ENCODE measurements at regions not wholly inside any gene's neighbourhood (a gene's known extent, or its start where the extent isn't known, plus 50 kb on each side); places are given as distances from the start of the nearest gene placed in this dataset.

GRCh38 chr9:31065691-31066090 is 1318.8 kb upstream of the ACO1 start:
- intact Hi-C loops (cut with DNase I): no loop called here
- H3K4me3 ChIP-seq (replicated peaks in 1 of 3): no peak overlapping the region
- H3K9me3 ChIP-seq: no peaks in the 10 kb centered on the region
- WGBS, 2 donors: 44 to 59% methylated on average over 3 of the region's 3 CpGs
- no peak overlapping the region for H3K27ac ChIP-seq
- no peak for DNase-seq
- TF ChIP-seq POLR2A (IDR thresholded peaks at IDR 0.05) (no peak), CTCF (IDR thresholded peaks at IDR 0.05) (no peak)
- no peaks in the 10 kb centered on the region for H3K27me3 ChIP-seq
- no peaks in the 10 kb centered on the region for H3K36me3 ChIP-seq
- no peaks in the 10 kb centered on the region for H3K4me1 ChIP-seq

GRCh38 chr9:31067418-31067817 is 1317.0 kb upstream of the ACO1 start:
- WGBS, 2 donors: 47 to 73% methylated on average over 2 of the region's 2 CpGs
- TF ChIP-seq POLR2A (IDR thresholded peaks at IDR 0.05) (no peak), CTCF (IDR thresholded peaks at IDR 0.05) (no peak)
- intact Hi-C loops (cut with DNase I): no loop called here
- Histone ChIP-seq H3K27me3 (no peaks in the 10 kb centered on the region), H3K4me1 (no peaks in the 10 kb centered on the region), H3K4me3 (replicated peaks in 1 of 3) (no peak overlapping the region), H3K36me3 (no peaks in the 10 kb centered on the region), H3K27ac (no peak overlapping the region), H3K9me3 (no peaks in the 10 kb centered on the region)
- DNase-seq: no peak

GRCh38 chr9:31071606-31072286 is 1312.7 kb upstream of the ACO1 start:
- H3K36me3 ChIP-seq: no peaks in the 10 kb centered on the region
- intact Hi-C loops (cut with DNase I): no loop called here
- no peak for TF ChIP-seq CTCF (IDR thresholded peaks at IDR 0.05)
- no peak for TF ChIP-seq POLR2A (IDR thresholded peaks at IDR 0.05)

GRCh38 chr9:31078175-31078574 is 1306.3 kb upstream of the ACO1 start:
- Histone ChIP-seq H3K4me1 (no peaks in the 10 kb centered on the region), H3K36me3 (no peaks in the 10 kb centered on the region), H3K4me3 (replicated peaks in 1 of 3) (no peak overlapping the region), H3K9me3 (no peaks in the 10 kb centered on the region), H3K27ac (no peak overlapping the region), H3K27me3 (no peaks in the 10 kb centered on the region)
- intact Hi-C loops (cut with DNase I): no loop called here
- no peak for DNase-seq
- TF ChIP-seq CTCF (IDR thresholded peaks at IDR 0.05): no peak
- WGBS, 2 donors: 84 to 93% methylated on average over 2 of the region's 2 CpGs

More at GRCh38 chr9:31071606-31072286, 1312.7 kb upstream of the ACO1 start:
- Histone ChIP-seq H3K4me3 (replicated peaks in 1 of 3) (no peak overlapping the region), H3K27ac (no peak overlapping the region), H3K27me3 (no peaks in the 10 kb centered on the region), H3K9me3 (no peaks in the 10 kb centered on the region), H3K4me1 (no peaks in the 10 kb centered on the region)
- WGBS, 2 donors: 89 to 95% methylated on average over 13 to 23 of the region's 23 CpGs
- DNase-seq: no peak

GRCh38 chr9:31084350-31084749 is 1300.1 kb upstream of the ACO1 start:
- Histone ChIP-seq H3K4me3 (replicated peaks in 1 of 3) (no peak overlapping the region), H3K27ac (no peak overlapping the region), H3K9me3 (no peaks in the 10 kb centered on the region), H3K36me3 (no peaks in the 10 kb centered on the region), H3K4me1 (no peaks in the 10 kb centered on the region), H3K27me3 (no peaks in the 10 kb centered on the region)
- 59 to 81% methylated on average over 4 of the region's 4 CpGs for WGBS, 2 donors
- intact Hi-C loops (cut with DNase I): no loop called here
- TF ChIP-seq CTCF (IDR thresholded peaks at IDR 0.05): no peak
- TF ChIP-seq POLR2A (IDR thresholded peaks at IDR 0.05): no peak
- no peak for DNase-seq

Measured in thyroid gland (tissue), 4 donors.